SU-DHL-6 (cell line): ENCODE measurements at regions not wholly inside any gene's neighbourhood (a gene's known extent, or its start where the extent isn't known, plus 50 kb on each side); places are given as distances from the start of the nearest gene placed in this dataset.

Source experiments
- H2AFZ ChIP-seq: fragments of 200-600 bp; sonication (generic); 2 replicates; pipeline ENCODE4 v1.6.1; 2014; ENCODE audit warnings: low read depth, mild to moderate bottlenecking, moderate library complexity, mixed read lengths, antibody characterized with exemption, low read length; ENCODE audit not compliant: severe bottlenecking
- H3F3A ChIP-seq: fragments of 200-600 bp; shearing (Covaris generic); 2 replicates; pipeline ENCODE4 v1.6.0; 2016; ENCODE audit warnings: antibody characterized with exemption, mild to moderate bottlenecking; ENCODE audit not compliant: insufficient read depth
- H3K27ac ChIP-seq: fragments of 200-600 bp; sonication (generic); 2 replicates; pipeline ENCODE4 v1.5.1; 2016; ENCODE audit warnings: low read depth, mild to moderate bottlenecking, low read length, moderate library complexity, mixed read lengths
- H3K27me3 ChIP-seq: fragments of 200-600 bp; sonication (generic), shearing (Covaris generic); 2 replicates; pipeline ENCODE4 v1.6.0; 2014; ENCODE audit warnings: mild to moderate bottlenecking, low read length
- H3K36me3 ChIP-seq: fragments of 200-600 bp; sonication (generic); 2 replicates; pipeline ENCODE4 v1.6.1; 2014; ENCODE audit warnings: mild to moderate bottlenecking, low read length, mixed read lengths
- H3K4me2 ChIP-seq: fragments of 300-600, 200-600 bp; shearing (Covaris generic), sonication (generic); 2 replicates; pipeline ENCODE4 v1.6.0; 2014; ENCODE audit warnings: low read length, low read depth, mild to moderate bottlenecking; ENCODE audit not compliant: poor library complexity, severe bottlenecking
- H3K4me3 ChIP-seq: fragments of 200-600 bp; sonication (generic); 2 replicates; pipeline ENCODE4 v1.5.1; 2014; ENCODE audit warnings: antibody characterized with exemption, low read length, mild to moderate bottlenecking, mixed read lengths; ENCODE audit not compliant: insufficient read depth, poor library complexity, severe bottlenecking
- H3K79me2 ChIP-seq: fragments of 200-600 bp; sonication (generic); 2 replicates; pipeline ENCODE4 v1.6.1; 2014; ENCODE audit warnings: mild to moderate bottlenecking, low read length, moderate library complexity; ENCODE audit not compliant: insufficient read depth
- H3K9ac ChIP-seq: fragments of 200-600 bp; sonication (generic); 2 replicates; pipeline ENCODE4 v1.7.0; 2014; ENCODE audit warnings: mild to moderate bottlenecking, low read length
- H3K9me2 ChIP-seq: fragments of 200-600 bp; sonication (generic); replicated peaks from 2 replicates; pipeline ENCODE4 v1.6.1; 2014; ENCODE audit warnings: low read length; ENCODE audit not compliant: insufficient read depth
- H3K9me3 ChIP-seq: fragments of 200-600 bp; sonication (generic); 2 replicates; pipeline ENCODE4 v1.6.1; 2014; ENCODE audit warnings: low read length, mixed read lengths; ENCODE audit not compliant: insufficient read depth
- H4K20me1 ChIP-seq: fragments of 200-600 bp; sonication (generic); 2 replicates; pipeline ENCODE4 v1.6.1; 2014; ENCODE audit warnings: low read depth, mild to moderate bottlenecking, antibody characterized with exemption, low read length, moderate library complexity, mixed read lengths
- EZH2phosphoT487 ChIP-seq: fragments of 200-600 bp; sonication (generic), shearing (Covaris generic); conservative IDR thresholded peaks from 2 replicates; pipeline ENCODE4 v1.6.1; 2018; ENCODE audit warnings: mild to moderate bottlenecking, antibody characterized with exemption, low read length, moderate library complexity, mixed read lengths
- TF ChIP-seq, protein P1 (sequence below): fragments of 200-600 bp; sonication (generic); IDR thresholded peaks from one replicate; pipeline ENCODE4 v1.5.1; 2017; ENCODE audit warnings: antibody characterized with exemption, mild to moderate bottlenecking, low read length, moderate library complexity; ENCODE audit not compliant: insufficient read depth, poor library complexity, severe bottlenecking

- Histone ChIP-seq H3K9me3 (no peaks in the 10 kb centered on the region), H3K4me2 (no peak overlapping the region), H3K36me3 (no peaks in the 10 kb centered on the region), H3K9me2 (no peaks in the 10 kb centered on the region), H3K79me2 (no peaks in the 10 kb centered on the region), H4K20me1 (no peaks in the 10 kb centered on the region), H3K9ac (no peak overlapping the region), H3K27ac (no peak overlapping the region), H2AFZ (no peak overlapping the region), H3K27me3 (no peaks in the 10 kb centered on the region), H3F3A (no peaks in the 10 kb centered on the region), H3K4me3 (no peak overlapping the region)
- no peak for TF ChIP-seq EZH2phosphoT487
- TF ChIP-seq, protein P1, sequence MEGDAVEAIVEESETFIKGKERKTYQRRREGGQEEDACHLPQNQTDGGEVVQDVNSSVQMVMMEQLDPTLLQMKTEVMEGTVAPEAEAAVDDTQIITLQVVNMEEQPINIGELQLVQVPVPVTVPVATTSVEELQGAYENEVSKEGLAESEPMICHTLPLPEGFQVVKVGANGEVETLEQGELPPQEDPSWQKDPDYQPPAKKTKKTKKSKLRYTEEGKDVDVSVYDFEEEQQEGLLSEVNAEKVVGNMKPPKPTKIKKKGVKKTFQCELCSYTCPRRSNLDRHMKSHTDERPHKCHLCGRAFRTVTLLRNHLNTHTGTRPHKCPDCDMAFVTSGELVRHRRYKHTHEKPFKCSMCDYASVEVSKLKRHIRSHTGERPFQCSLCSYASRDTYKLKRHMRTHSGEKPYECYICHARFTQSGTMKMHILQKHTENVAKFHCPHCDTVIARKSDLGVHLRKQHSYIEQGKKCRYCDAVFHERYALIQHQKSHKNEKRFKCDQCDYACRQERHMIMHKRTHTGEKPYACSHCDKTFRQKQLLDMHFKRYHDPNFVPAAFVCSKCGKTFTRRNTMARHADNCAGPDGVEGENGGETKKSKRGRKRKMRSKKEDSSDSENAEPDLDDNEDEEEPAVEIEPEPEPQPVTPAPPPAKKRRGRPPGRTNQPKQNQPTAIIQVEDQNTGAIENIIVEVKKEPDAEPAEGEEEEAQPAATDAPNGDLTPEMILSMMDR: no peak
Measured at GRCh38 chr10:24009115-24009514, 199.8 kb upstream of the KIAA1217 start.

DNA sequence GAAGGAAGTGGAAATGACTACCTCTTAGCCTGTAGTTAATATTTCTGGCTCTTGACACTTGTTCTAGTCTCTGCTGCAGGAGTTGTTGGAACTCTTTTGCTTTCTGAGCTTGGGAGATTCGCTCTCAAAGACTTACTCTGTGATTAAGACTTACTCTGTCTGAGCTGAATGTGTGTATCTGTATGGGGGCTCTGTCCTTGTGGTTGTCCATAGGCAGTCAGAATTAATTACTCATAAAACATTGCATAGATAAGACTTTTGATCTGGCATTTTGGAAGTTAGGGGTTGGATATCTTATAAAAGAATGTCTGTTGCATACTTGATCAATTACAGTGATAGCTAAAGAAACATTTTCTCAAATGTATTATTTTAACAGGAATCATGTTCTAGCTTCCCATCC is 199.2 kb upstream of the KIAA1217 start:
- no peak overlapping the region for H3K4me3 ChIP-seq
- no peaks in the 10 kb centered on the region for H3K27me3 ChIP-seq
- H2AFZ ChIP-seq: no peak overlapping the region
- no peak overlapping the region for H3K9ac ChIP-seq
- H4K20me1 ChIP-seq: no peaks in the 10 kb centered on the region
- no peaks in the 10 kb centered on the region for H3K79me2 ChIP-seq
- no peak overlapping the region for H3K27ac ChIP-seq
- no peaks in the 10 kb centered on the region for H3K36me3 ChIP-seq
- no peak for TF ChIP-seq EZH2phosphoT487
- TF ChIP-seq, protein P1: no peak
- no peak overlapping the region for H3K4me2 ChIP-seq
- no peaks in the 10 kb centered on the region for H3K9me2 ChIP-seq
- H3K9me3 ChIP-seq: no peaks in the 10 kb centered on the region
- H3F3A ChIP-seq: no peaks in the 10 kb centered on the region

- H3K9me2 ChIP-seq: no peaks in the 10 kb centered on the region
- H3K27ac ChIP-seq: no peak overlapping the region
- no peaks in the 10 kb centered on the region for H3F3A ChIP-seq
- H3K4me3 ChIP-seq: no peak overlapping the region
- no peaks in the 10 kb centered on the region for H4K20me1 ChIP-seq
- no peak overlapping the region for H3K4me2 ChIP-seq
- TF ChIP-seq, protein P1: no peak
- no peak for TF ChIP-seq EZH2phosphoT487
- H3K36me3 ChIP-seq: no peaks in the 10 kb centered on the region
- H3K79me2 ChIP-seq: no peaks in the 10 kb centered on the region
- no peak overlapping the region for H2AFZ ChIP-seq
- no peaks in the 10 kb centered on the region for H3K9me3 ChIP-seq
- H3K9ac ChIP-seq: no peak overlapping the region
- H3K27me3 ChIP-seq: no peaks in the 10 kb centered on the region
Measured at GRCh38 chr10:24010436-24010970, 198.4 kb upstream of the KIAA1217 start.
